A549 (cell line): ENCODE measurements at regions not wholly inside any gene's neighbourhood (a gene's known extent, or its start where the extent isn't known, plus 50 kb on each side); places are given as distances from the start of the nearest gene placed in this dataset.

Experiments
- ATAC-seq, 2 experiments: fragments of 200-7000 bp in 1 of 2; fragments of >200 bp in 1 of 2; cut with Nextera tagmentation in 1 of 2; cut with Tn5 transposase in 1 of 2; 3 replicates each; pipeline versions ENCODE4 v1.8.0 to v1.9.1; 2018 to 2020; ENCODE audit warnings: mild to moderate bottlenecking in 1 of 2, moderate library complexity in 1 of 2
- CTCF ChIA-PET: fragments of 300-600 bp; sonication (Branson Sonifier 250); formaldehyde crosslinking; extraction: SDS; loops from one replicate; lab custom pipeline; 2021; ENCODE audit warnings: antibody characterized with exemption, inconsistent platforms; lab: Yijun Ruan, JAX
- POLR2A ChIA-PET: fragments of 350-600 bp; formaldehyde crosslinking; extraction: SDS; loops from one replicate; lab custom pipeline; 2021; ENCODE audit warnings: antibody characterized with exemption, inconsistent platforms; lab: Yijun Ruan, JAX
- DNase-seq, 2 experiments: peaks; one replicate each; pipeline versions ENCODE4 v3.0.0 to v3.0.0-alpha.2; 2011 to 2016; ENCODE audit warnings: low read depth in 1 of 2, low spot score in 1 of 2
- FAIRE-seq: peaks from 2 replicates; lab custom pipeline; 2011; peaks lifted over from hg19 to GRCh38; lab: Jason Lieb, UNC
- H3K27ac ChIP-seq, 2 experiments: fragments of >200 bp; sonication (Bioruptor Twin); formaldehyde crosslinking; 3 replicates each; pipeline ENCODE4 v1.5.1; 2016 to 2017
- H3K4me1 ChIP-seq: fragments of >200 bp; sonication (Bioruptor Twin); formaldehyde crosslinking; 3 replicates; pipeline ENCODE4 v1.6.1; 2016
- H3K4me2 ChIP-seq: fragments of >200 bp; sonication (Bioruptor Twin); formaldehyde crosslinking; 3 replicates; pipeline ENCODE4 v1.6.1; 2016
- H3K4me3 ChIP-seq: fragments of >200 bp; sonication (Bioruptor Twin); formaldehyde crosslinking; 3 replicates; pipeline ENCODE4 v1.5.1; 2016
- H3K9me3 ChIP-seq: fragments of >200 bp; sonication (Bioruptor Twin); formaldehyde crosslinking; 3 replicates; pipeline ENCODE4 v1.6.1; 2016
- CBX2 ChIP-seq: fragments of 200-600 bp; sonication (generic); IDR thresholded peaks from 2 replicates; pipeline ENCODE4 v1.6.1; 2016; ENCODE audit warnings: low read depth, mild to moderate bottlenecking, borderline replicate concordance
- CEBPB ChIP-seq, 2 experiments: fragments of >200 bp in 1 of 2; sonication (Bioruptor Twin) in 1 of 2; formaldehyde crosslinking in 1 of 2; IDR thresholded peaks; 2 replicates each; pipeline ENCODE4 v1.6.1; 2012 to 2016
- EHF ChIP-seq: fragments of 250-450 bp; sonication (Bioruptor Pico); IDR thresholded peaks from 2 replicates; pipeline ENCODE4 v1.5.0; 2020; ENCODE audit warnings: mild to moderate bottlenecking
- EP300 ChIP-seq, 2 experiments: fragments of >200 bp; sonication (Bioruptor Twin); formaldehyde crosslinking; IDR thresholded peaks; 2 replicates in 1 of 2; 3 replicates in 1 of 2; pipeline ENCODE4 v1.6.1; 2016 to 2017
- ESRRA ChIP-seq: fragments of 150-350 bp; IDR thresholded peaks from 2 replicates; pipeline ENCODE4 v1.6.1; 2014; ENCODE audit warnings: mild to moderate bottlenecking, low read length, borderline replicate concordance
- FOSB ChIP-seq: fragments of 250-450 bp; sonication (Bioruptor Pico); IDR thresholded peaks from 2 replicates; pipeline ENCODE4 v1.5.0; 2020; ENCODE audit warnings: mild to moderate bottlenecking, moderate library complexity
- FOSL2 ChIP-seq, 2 experiments: fragments of 450-650 bp in 1 of 2; fragments of >200 bp in 1 of 2; sonication (Bioruptor Twin) in 1 of 2; formaldehyde crosslinking; IDR thresholded peaks; 2 replicates each; pipeline versions ENCODE4 v1.5.0 to v1.6.1; 2016 to 2020; ENCODE audit warnings: mild to moderate bottlenecking in 1 of 2, moderate library complexity in 1 of 2
- GATA3 ChIP-seq: IDR thresholded peaks from 2 replicates; pipeline ENCODE4 v1.6.1; 2012; ENCODE audit warnings: borderline replicate concordance
- HOXA7 ChIP-seq: fragments of 250-450 bp; sonication (Bioruptor Pico); IDR thresholded peaks from 2 replicates; pipeline ENCODE4 v1.5.0; 2020; ENCODE audit warnings: mild to moderate bottlenecking, moderate library complexity
- HOXB5 ChIP-seq: fragments of 250-450 bp; sonication (Bioruptor Pico); IDR thresholded peaks from 2 replicates; pipeline ENCODE4 v1.5.0; 2020; ENCODE audit warnings: mild to moderate bottlenecking, moderate library complexity
- JUN ChIP-seq, 2 experiments: fragments of >200 bp; sonication (Bioruptor Twin); formaldehyde crosslinking; IDR thresholded peaks; 2 replicates in 1 of 2; 3 replicates in 1 of 2; pipeline ENCODE4 v1.6.1; 2016 to 2017
- KDM1A ChIP-seq: fragments of 200-600 bp; sonication (generic); IDR thresholded peaks from 2 replicates; pipeline ENCODE4 v1.6.1; 2016; ENCODE audit warnings: low read depth, mild to moderate bottlenecking
- NPAS2 ChIP-seq: fragments of 250-450 bp; sonication (Bioruptor Pico); IDR thresholded peaks from 2 replicates; pipeline ENCODE4 v1.8.0; 2022; ENCODE audit warnings: mild to moderate bottlenecking, moderate library complexity, borderline replicate concordance
- PHF8 ChIP-seq: fragments of 200-600 bp; sonication (generic); IDR thresholded peaks from 2 replicates; pipeline ENCODE4 v1.6.1; 2016; ENCODE audit warnings: low read depth, mild to moderate bottlenecking, antibody characterized with exemption, moderate library complexity, borderline replicate concordance
- POLR2AphosphoS2 ChIP-seq: conservative IDR thresholded peaks from 2 replicates; pipeline ENCODE4 v1.6.1; 2012; ENCODE audit warnings: low read length, improper control_type of control experiment, inconsistent platforms
- RCOR1 ChIP-seq: fragments of 150-350 bp; IDR thresholded peaks from 2 replicates; pipeline ENCODE4 v1.6.1; 2014; ENCODE audit warnings: antibody characterized with exemption, low read length, low read depth
- RFX5 ChIP-seq: fragments of 450-650 bp; IDR thresholded peaks from 2 replicates; pipeline ENCODE4 v1.7.1; 2014; ENCODE audit warnings: antibody characterized with exemption, mild to moderate bottlenecking, moderate library complexity
- SMC3 ChIP-seq: fragments of >200 bp; sonication (Bioruptor Twin); formaldehyde crosslinking; IDR thresholded peaks from 3 replicates; pipeline ENCODE4 v1.6.1; 2018; ENCODE audit warnings: inconsistent platforms
- SREBF2 ChIP-seq: fragments of 450-650 bp; IDR thresholded peaks from 2 replicates; pipeline ENCODE4 v1.6.1; 2014; ENCODE audit warnings: mild to moderate bottlenecking, moderate library complexity
- ZC3H11A ChIP-seq: fragments of 450-650 bp; IDR thresholded peaks from 2 replicates; pipeline ENCODE4 v1.6.1; 2014; ENCODE audit warnings: antibody characterized with exemption, mild to moderate bottlenecking
- ZNF302 ChIP-seq: fragments of 250-450 bp; sonication (Bioruptor Pico); IDR thresholded peaks from 2 replicates; pipeline ENCODE4 v1.9.0; 2021; ENCODE audit warnings: inconsistent platforms, mild to moderate bottlenecking, moderate library complexity
- WGBS: methylation state at CpG from one replicate; pipeline ENCODE4 v1.1.6; 2017; ENCODE audit errors: missing lambda C conversion rate; 5-methylcytosine and 5-hydroxymethylcytosine counted together
- TF ChIP-seq, protein P1 (sequence below): IDR thresholded peaks from 2 replicates; pipeline ENCODE4 v1.6.1; 2012; ENCODE audit warnings: low read depth, borderline replicate concordance
- TF ChIP-seq, protein P2 (sequence below): IDR thresholded peaks from 2 replicates; pipeline ENCODE4 v1.6.1; 2012
- TF ChIP-seq, protein P3 (sequence below): fragments of >200 bp; sonication (Bioruptor Twin); formaldehyde crosslinking; IDR thresholded peaks from 3 replicates; pipeline ENCODE4 v1.6.1; 2016
- TF ChIP-seq, protein P4 (sequence below): fragments of 250-450 bp; sonication (Bioruptor Pico); IDR thresholded peaks from 2 replicates; pipeline ENCODE4 v1.5.0; 2021; ENCODE audit warnings: mild to moderate bottlenecking, moderate library complexity, borderline replicate concordance
- TF ChIP-seq, protein P5 (sequence below): fragments of 450-650 bp; IDR thresholded peaks from 2 replicates; pipeline ENCODE4 v1.6.1; 2014; ENCODE audit warnings: antibody characterized with exemption
- TF ChIP-seq, protein P6 (sequence below): IDR thresholded peaks from 2 replicates; pipeline ENCODE4 v1.6.1; 2012
- TF ChIP-seq, protein P7 (sequence below): fragments of 150-350 bp; IDR thresholded peaks from 2 replicates; pipeline ENCODE4 v1.6.1; 2014; ENCODE audit warnings: low read depth, mild to moderate bottlenecking, low read length
- TF ChIP-seq, protein P8 (sequence below): fragments of 250-450 bp; sonication (Bioruptor Pico); IDR thresholded peaks from 2 replicates; pipeline ENCODE4 v1.5.0; 2020; ENCODE audit warnings: low read depth, mild to moderate bottlenecking, moderate library complexity

DNA sequence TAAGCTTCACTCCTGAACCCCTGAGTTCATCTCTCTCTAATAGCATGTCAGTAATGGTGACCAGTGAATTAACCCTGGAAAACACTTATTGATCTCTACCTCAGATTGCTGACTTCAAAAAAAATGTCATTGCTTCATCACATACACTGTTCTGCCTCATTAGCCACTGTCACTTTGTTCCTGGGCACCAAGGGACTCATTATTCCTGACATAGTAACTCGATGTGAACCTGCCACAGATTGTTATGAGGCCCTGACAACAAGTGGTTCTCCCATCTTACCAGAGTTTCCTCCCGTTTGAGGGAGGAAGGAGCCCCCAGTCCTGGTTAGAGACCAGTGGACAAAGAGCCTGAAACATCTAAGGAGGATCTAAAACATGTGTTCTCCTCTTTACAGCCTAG, 403.3 kb upstream of the SMIM21 start:
- ATAC-seq: no peak
- TF ChIP-seq RFX5 (no peak), KDM1A (no peak), FOSB (CRISPR knock-in tag) (no peak), CBX2 (no peak), FOSL2 (IDR thresholded peaks at IDR 0.05) (no peak), FOSL2 (CRISPR knock-in tag; IDR thresholded peaks at IDR 0.05) (no peak), ZNF302 (no peak), SMC3 (no peak), EHF (no peak), EP300 (IDR thresholded peaks at IDR 0.05) (no peak), RCOR1 (no peak), HOXA7 (CRISPR knock-in tag) (no peak), HOXB5 (CRISPR knock-in tag) (no peak), JUN (IDR thresholded peaks at IDR 0.05) (no peak)
- TF ChIP-seq, protein P1, sequence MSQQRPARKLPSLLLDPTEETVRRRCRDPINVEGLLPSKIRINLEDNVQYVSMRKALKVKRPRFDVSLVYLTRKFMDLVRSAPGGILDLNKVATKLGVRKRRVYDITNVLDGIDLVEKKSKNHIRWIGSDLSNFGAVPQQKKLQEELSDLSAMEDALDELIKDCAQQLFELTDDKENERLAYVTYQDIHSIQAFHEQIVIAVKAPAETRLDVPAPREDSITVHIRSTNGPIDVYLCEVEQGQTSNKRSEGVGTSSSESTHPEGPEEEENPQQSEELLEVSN: no peak
- TF ChIP-seq, protein P2, sequence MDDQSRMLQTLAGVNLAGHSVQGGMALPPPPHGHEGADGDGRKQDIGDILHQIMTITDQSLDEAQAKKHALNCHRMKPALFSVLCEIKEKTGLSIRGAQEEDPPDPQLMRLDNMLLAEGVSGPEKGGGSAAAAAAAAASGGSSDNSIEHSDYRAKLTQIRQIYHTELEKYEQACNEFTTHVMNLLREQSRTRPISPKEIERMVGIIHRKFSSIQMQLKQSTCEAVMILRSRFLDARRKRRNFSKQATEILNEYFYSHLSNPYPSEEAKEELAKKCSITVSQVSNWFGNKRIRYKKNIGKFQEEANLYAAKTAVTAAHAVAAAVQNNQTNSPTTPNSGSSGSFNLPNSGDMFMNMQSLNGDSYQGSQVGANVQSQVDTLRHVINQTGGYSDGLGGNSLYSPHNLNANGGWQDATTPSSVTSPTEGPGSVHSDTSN: no peak
- TF ChIP-seq, protein P3, sequence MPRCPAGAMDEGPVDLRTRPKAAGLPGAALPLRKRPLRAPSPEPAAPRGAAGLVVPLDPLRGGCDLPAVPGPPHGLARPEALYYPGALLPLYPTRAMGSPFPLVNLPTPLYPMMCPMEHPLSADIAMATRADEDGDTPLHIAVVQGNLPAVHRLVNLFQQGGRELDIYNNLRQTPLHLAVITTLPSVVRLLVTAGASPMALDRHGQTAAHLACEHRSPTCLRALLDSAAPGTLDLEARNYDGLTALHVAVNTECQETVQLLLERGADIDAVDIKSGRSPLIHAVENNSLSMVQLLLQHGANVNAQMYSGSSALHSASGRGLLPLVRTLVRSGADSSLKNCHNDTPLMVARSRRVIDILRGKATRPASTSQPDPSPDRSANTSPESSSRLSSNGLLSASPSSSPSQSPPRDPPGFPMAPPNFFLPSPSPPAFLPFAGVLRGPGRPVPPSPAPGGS: no peak
- TF ChIP-seq, protein P4, sequence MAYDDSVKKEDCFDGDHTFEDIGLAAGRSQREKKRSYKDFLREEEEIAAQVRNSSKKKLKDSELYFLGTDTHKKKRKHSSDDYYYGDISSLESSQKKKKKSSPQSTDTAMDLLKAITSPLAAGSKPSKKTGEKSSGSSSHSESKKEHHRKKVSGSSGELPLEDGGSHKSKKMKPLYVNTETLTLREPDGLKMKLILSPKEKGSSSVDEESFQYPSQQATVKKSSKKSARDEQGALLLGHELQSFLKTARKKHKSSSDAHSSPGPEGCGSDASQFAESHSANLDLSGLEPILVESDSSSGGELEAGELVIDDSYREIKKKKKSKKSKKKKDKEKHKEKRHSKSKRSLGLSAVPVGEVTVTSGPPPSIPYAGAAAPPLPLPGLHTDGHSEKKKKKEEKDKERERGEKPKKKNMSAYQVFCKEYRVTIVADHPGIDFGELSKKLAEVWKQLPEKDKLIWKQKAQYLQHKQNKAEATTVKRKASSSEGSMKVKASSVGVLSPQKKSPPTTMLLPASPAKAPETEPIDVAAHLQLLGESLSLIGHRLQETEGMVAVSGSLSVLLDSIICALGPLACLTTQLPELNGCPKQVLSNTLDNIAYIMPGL (CRISPR knock-in tag): no peak
- TF ChIP-seq, protein P5, sequence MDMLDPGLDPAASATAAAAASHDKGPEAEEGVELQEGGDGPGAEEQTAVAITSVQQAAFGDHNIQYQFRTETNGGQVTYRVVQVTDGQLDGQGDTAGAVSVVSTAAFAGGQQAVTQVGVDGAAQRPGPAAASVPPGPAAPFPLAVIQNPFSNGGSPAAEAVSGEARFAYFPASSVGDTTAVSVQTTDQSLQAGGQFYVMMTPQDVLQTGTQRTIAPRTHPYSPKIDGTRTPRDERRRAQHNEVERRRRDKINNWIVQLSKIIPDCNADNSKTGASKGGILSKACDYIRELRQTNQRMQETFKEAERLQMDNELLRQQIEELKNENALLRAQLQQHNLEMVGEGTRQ: no peak
- TF ChIP-seq, protein P6, sequence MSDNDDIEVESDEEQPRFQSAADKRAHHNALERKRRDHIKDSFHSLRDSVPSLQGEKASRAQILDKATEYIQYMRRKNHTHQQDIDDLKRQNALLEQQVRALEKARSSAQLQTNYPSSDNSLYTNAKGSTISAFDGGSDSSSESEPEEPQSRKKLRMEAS: no peak
- TF ChIP-seq, protein P7, sequence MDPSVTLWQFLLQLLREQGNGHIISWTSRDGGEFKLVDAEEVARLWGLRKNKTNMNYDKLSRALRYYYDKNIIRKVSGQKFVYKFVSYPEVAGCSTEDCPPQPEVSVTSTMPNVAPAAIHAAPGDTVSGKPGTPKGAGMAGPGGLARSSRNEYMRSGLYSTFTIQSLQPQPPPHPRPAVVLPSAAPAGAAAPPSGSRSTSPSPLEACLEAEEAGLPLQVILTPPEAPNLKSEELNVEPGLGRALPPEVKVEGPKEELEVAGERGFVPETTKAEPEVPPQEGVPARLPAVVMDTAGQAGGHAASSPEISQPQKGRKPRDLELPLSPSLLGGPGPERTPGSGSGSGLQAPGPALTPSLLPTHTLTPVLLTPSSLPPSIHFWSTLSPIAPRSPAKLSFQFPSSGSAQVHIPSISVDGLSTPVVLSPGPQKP: no peak
- TF ChIP-seq, all 56 proteins: peak for 0
- POLR2A ChIA-PET: no interaction called here
- DNase-seq (no peak), FAIRE-seq (no peak)
- H3K4me1 ChIP-seq: no peaks in the 10 kb centered on the region
- H3K9me3 ChIP-seq: no peaks in the 10 kb centered on the region
- CTCF ChIA-PET: no interaction called here
- no peak overlapping the region for H3K4me3 ChIP-seq
- H3K27ac ChIP-seq: no peak overlapping the region
- no peak overlapping the region for H3K4me2 ChIP-seq
- WGBS: 0% methylated on average over 1 of the region's 2 CpGs

DNA sequence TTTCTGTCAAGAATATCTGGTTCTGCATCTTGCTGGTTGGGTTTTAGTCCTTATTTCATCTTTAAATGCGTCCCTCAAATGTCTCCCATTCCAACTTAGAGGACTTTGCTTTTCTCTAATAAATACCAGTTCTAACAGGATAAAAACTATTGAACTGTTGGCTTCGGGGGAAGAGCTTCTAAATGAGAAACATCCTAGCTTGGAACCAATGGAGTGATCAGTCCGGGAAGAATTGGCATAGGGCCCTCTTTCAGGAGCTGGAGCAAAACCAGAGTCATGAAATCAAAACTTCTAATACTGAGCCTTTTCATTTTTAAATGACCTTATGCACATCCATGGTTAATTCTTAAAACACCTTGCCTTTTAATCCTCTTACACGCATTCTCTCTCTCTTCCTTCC, 401.6 kb upstream of the SMIM21 start:
- ATAC-seq (no peak), FAIRE-seq (no peak), DNase-seq (no peak)
- Histone ChIP-seq H3K27ac (no peak overlapping the region), H3K4me2 (no peak overlapping the region), H3K4me3 (no peak overlapping the region), H3K4me1 (no peaks in the 10 kb centered on the region), H3K9me3 (no peaks in the 10 kb centered on the region)
- POLR2A ChIA-PET: no interaction called here
- WGBS: 12% methylated on average over 4 of the region's 4 CpGs
- CTCF ChIA-PET: no interaction called here
- no peak for TF ChIP-seq POLR2AphosphoS2
- TF ChIP-seq CEBPB (IDR thresholded peaks at IDR 0.05): no peak
- no peak for TF ChIP-seq SREBF2
- no peak for TF ChIP-seq ESRRA
- TF ChIP-seq, protein P1: no peak
- TF ChIP-seq EHF: no peak
- TF ChIP-seq, protein P8, sequence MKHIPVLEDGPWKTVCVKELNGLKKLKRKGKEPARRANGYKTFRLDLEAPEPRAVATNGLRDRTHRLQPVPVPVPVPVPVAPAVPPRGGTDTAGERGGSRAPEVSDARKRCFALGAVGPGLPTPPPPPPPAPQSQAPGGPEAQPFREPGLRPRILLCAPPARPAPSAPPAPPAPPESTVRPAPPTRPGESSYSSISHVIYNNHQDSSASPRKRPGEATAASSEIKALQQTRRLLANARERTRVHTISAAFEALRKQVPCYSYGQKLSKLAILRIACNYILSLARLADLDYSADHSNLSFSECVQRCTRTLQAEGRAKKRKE (CRISPR knock-in tag): no peak
- TF ChIP-seq NPAS2 (CRISPR knock-in tag): no peak
- no peak for TF ChIP-seq RFX5
- TF ChIP-seq FOSL2 (IDR thresholded peaks at IDR 0.05): no peak
- no peak for TF ChIP-seq FOSL2 (CRISPR knock-in tag; IDR thresholded peaks at IDR 0.05)
- TF ChIP-seq ZC3H11A: no peak
- TF ChIP-seq SMC3: no peak
- TF ChIP-seq PHF8: no peak
- TF ChIP-seq GATA3: no peak
